Pancreas (tissue), 10 donors: ENCODE measurements at regions not wholly inside any gene's neighbourhood (a gene's known extent, or its start where the extent isn't known, plus 50 kb on each side); places are given as distances from the start of the nearest gene placed in this dataset.

ENCODE experiments used
- ATAC-seq, 4 donors: fragments of 200-7000 bp; cut with Tn5 transposase; one replicate each; pipeline versions ENCODE4 v1.8.0 to v1.9.1; 2020; ENCODE audit warnings: mild to moderate bottlenecking in 4 of 4, moderate library complexity in 4 of 4
- DNase-seq, 6 donors: peaks; one replicate each; pipeline ENCODE4 v3.0.0-alpha.2; 2020
- FAIRE-seq: peaks from 2 replicates; lab custom pipeline; 2012; peaks lifted over from hg19 to GRCh38; lab: Jason Lieb, UNC
- H3K27ac ChIP-seq, 4 donors: fragments of 200-600 bp; sonication (generic); 1 replicate in 3 of 4; 2 replicates in 1 of 4; pipeline versions ENCODE4 v1.5.0 to v1.8.0; 2020
- H3K27me3 ChIP-seq, 4 donors: fragments of 200-600 bp; one replicate each; pipeline ENCODE4 v1.8.0; 2021
- H3K36me3 ChIP-seq, 3 donors: fragments of 200-600 bp; sonication (generic) in 1 of 3; one replicate each; pipeline versions ENCODE4 v1.5.0 to v1.8.0; 2020 to 2021
- H3K4me1 ChIP-seq, 3 donors: fragments of 200-600 bp; one replicate each; pipeline ENCODE4 v1.8.0; 2021
- H3K4me3 ChIP-seq, 4 donors: fragments of 200-600 bp; sonication (generic) in 2 of 4; one replicate each; pipeline versions ENCODE4 v1.5.0 to v1.8.0; 2020 to 2021
- H3K9me3 ChIP-seq, 4 donors: fragments of 200-600 bp; one replicate each; pipeline ENCODE4 v1.8.0; 2021
- CTCF ChIP-seq, 4 donors: fragments of 200-600 bp; sonication (generic) in 3 of 4; IDR thresholded peaks; one replicate each; pipeline versions ENCODE4 v1.5.0 to v1.8.0; 2021; ENCODE audit warnings: antibody characterized with exemption in 4 of 4
- WGBS, 2 donors: extraction: QIAGEN DNeasy Blood & Tissue Kit; methylation state at CpG; one replicate each; pipeline ENCODE4 v1.1.7; 2013; 5-methylcytosine and 5-hydroxymethylcytosine counted together
- intact Hi-C, 3 donors: fragments of 100-400 bp; cut with DNase I; formaldehyde crosslinking; loops; one replicate each; pipeline versions ENCODE4 v1.11.1 to v1.14.2; 2022
- donor health status: healthy with polysubstance abuse.
- donor health status: DM: no; HTN: no; CAD: no; lungs with moderate emphysema.
- donor health status: DM: no; HTN: no; CAD: no.
- donor health status: control.
- donor health status: control.
- donor health status: Bipolar disorder and iron deficiency.
- donor health status: DM: yes; HTN: yes; CAD: no.
- donor health status: DM: no; HTN: no; CAD: no.
- donor health status: DM: no; HTN: no; CAD: no.
- donor health status: DM: yes; HTN: yes; CAD: no.

- H3K36me3 ChIP-seq, result no peaks in the 10 kb centered on the region
- no peaks in the 10 kb centered on the region for H3K27me3 ChIP-seq
- no peak for TF ChIP-seq CTCF (IDR thresholded peaks at IDR 0.05)
- ATAC-seq, result no peak
- intact Hi-C loops, result no loop called here
- WGBS, 2 donors, result 72 to 77% methylated on average over 7 of the region's 7 CpGs
- no peak overlapping the region for H3K4me3 ChIP-seq
- no peaks in the 10 kb centered on the region for H3K9me3 ChIP-seq
- no peak for FAIRE-seq
- H3K27ac ChIP-seq, result no peak overlapping the region
- no peaks in the 10 kb centered on the region for H3K4me1 ChIP-seq
- no peak for DNase-seq
Observed at GRCh38 chr7:35581605-35582210, 113.2 kb downstream of the HERPUD2 start.

- TF ChIP-seq CTCF (IDR thresholded peaks at IDR 0.05), result no peak
- DNase-seq (no peak), ATAC-seq (peak in 1 of 4 donors; percentile 54), FAIRE-seq (no peak)
- intact Hi-C loops, result no loop called here
- H3K27me3 ChIP-seq, result no peaks in the 10 kb centered on the region
- H3K36me3 ChIP-seq, result no peaks in the 10 kb centered on the region
- 51 to 60% methylated on average over 5 of the region's 5 CpGs for WGBS, 2 donors
- H3K27ac ChIP-seq, result no peak overlapping the region
- no peak overlapping the region for H3K4me3 ChIP-seq
- H3K9me3 ChIP-seq, result no peaks in the 10 kb centered on the region
- H3K4me1 ChIP-seq, result no peaks in the 10 kb centered on the region
Observed at GRCh38 chr7:35576031-35576573, 118.8 kb downstream of the HERPUD2 start.

GRCh38 chr7:35571611-35572240, 123.2 kb downstream of the HERPUD2 start:
- Histone ChIP-seq H3K36me3 (no peaks in the 10 kb centered on the region), H3K27me3 (no peaks in the 10 kb centered on the region), H3K4me1 (no peaks in the 10 kb centered on the region), H3K9me3 (no peaks in the 10 kb centered on the region), H3K4me3 (no peak overlapping the region), H3K27ac (no peak overlapping the region)
- FAIRE-seq (no peak), DNase-seq (no peak), ATAC-seq (peak in 1 of 4 donors; percentile 31)
- no peak for TF ChIP-seq CTCF (IDR thresholded peaks at IDR 0.05)
- WGBS, 2 donors, result 55 to 60% methylated on average over 3 of the region's 3 CpGs
- intact Hi-C loops, result no loop called here

GRCh38 chr7:35570937-35571336, 124.0 kb downstream of the HERPUD2 start:
- DNase-seq (no peak), ATAC-seq (no peak), FAIRE-seq (no peak)
- H3K27ac ChIP-seq, result no peak overlapping the region
- no peak for TF ChIP-seq CTCF (IDR thresholded peaks at IDR 0.05)
- H3K9me3 ChIP-seq, result no peaks in the 10 kb centered on the region
- no peak overlapping the region for H3K4me3 ChIP-seq
- 68 to 84% methylated on average over 5 of the region's 5 CpGs for WGBS, 2 donors
- H3K4me1 ChIP-seq, result no peaks in the 10 kb centered on the region
- intact Hi-C loops, result no loop called here
- no peaks in the 10 kb centered on the region for H3K36me3 ChIP-seq
- H3K27me3 ChIP-seq, result no peaks in the 10 kb centered on the region

GRCh38 chr7:35565927-35566326, 129.0 kb downstream of the HERPUD2 start:
- no peaks in the 10 kb centered on the region for H3K36me3 ChIP-seq
- H3K27me3 ChIP-seq, result no peaks in the 10 kb centered on the region
- FAIRE-seq (no peak), ATAC-seq (no peak), DNase-seq (no peak)
- TF ChIP-seq CTCF (IDR thresholded peaks at IDR 0.05), result no peak
- intact Hi-C loops, result no loop called here
- WGBS, 2 donors, result 37 to 53% methylated on average over 3 of the region's 3 CpGs
- no peak overlapping the region for H3K27ac ChIP-seq
- no peaks in the 10 kb centered on the region for H3K4me1 ChIP-seq
- no peak overlapping the region for H3K4me3 ChIP-seq
- H3K9me3 ChIP-seq, result no peaks in the 10 kb centered on the region
